Testis (tissue), 2 donors: ENCODE measurements at regions not wholly inside any gene's neighbourhood (a gene's known extent, or its start where the extent isn't known, plus 50 kb on each side); places are given as distances from the start of the nearest gene placed in this dataset.

Experiments used
- POLR2A ChIP-seq: fragments of 450-650 bp; IDR thresholded peaks from one replicate; pipeline ENCODE4 v1.6.1; 2017; ENCODE audit warnings: antibody characterized with exemption, mild to moderate bottlenecking, moderate library complexity
- TF ChIP-seq, protein P1 (sequence below), 3 experiments: fragments of 450-650 bp in 2 of 3; fragments of 200-600 bp in 1 of 3; sonication (generic) in 1 of 3; IDR thresholded peaks; one replicate each; pipeline ENCODE4 v1.5.1; 2016 to 2019; ENCODE audit warnings: antibody characterized with exemption in 3 of 3, mild to moderate bottlenecking in 2 of 3, moderate library complexity in 1 of 3

DNA sequence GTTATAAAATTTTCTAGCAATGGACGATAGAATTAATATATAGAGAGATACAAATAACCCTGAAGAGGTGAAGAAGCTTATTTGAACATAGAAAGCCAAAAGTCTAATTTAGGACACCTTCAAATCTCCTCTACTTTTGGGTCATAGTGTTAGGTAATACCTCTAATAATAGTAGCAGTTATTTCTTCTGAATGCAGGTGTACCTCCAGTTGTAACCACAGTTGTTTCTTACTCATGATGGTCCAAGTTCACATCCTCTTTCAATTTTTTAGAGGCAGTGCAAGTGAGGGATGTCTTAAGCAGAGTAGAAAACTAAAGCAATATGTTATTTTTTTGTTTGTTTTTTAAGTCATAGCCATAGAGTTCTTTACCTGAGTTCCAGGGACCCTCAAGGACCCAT, 429.5 kb downstream of the CCDC85A start:
- TF ChIP-seq, protein P1, sequence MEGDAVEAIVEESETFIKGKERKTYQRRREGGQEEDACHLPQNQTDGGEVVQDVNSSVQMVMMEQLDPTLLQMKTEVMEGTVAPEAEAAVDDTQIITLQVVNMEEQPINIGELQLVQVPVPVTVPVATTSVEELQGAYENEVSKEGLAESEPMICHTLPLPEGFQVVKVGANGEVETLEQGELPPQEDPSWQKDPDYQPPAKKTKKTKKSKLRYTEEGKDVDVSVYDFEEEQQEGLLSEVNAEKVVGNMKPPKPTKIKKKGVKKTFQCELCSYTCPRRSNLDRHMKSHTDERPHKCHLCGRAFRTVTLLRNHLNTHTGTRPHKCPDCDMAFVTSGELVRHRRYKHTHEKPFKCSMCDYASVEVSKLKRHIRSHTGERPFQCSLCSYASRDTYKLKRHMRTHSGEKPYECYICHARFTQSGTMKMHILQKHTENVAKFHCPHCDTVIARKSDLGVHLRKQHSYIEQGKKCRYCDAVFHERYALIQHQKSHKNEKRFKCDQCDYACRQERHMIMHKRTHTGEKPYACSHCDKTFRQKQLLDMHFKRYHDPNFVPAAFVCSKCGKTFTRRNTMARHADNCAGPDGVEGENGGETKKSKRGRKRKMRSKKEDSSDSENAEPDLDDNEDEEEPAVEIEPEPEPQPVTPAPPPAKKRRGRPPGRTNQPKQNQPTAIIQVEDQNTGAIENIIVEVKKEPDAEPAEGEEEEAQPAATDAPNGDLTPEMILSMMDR (IDR thresholded peaks at IDR 0.05) = no peak
- no peak for TF ChIP-seq POLR2A
